ENCODE measurements at regions not wholly inside any gene's neighbourhood (a gene's known extent, or its start where the extent isn't known, plus 50 kb on each side); places are given as distances from the start of the nearest gene placed in this dataset.

GRCh38 chr6:22381845-22382544 is 85.2 kb upstream of the PRL start:
- TF ChIP-seq CTCF (IDR thresholded peaks at IDR 0.05) (no peak), POLR2A (IDR thresholded peaks at IDR 0.05) (no peak)
